Fibroblast of skin of left quadriceps (primary cell): ENCODE measurements at regions not wholly inside any gene's neighbourhood (a gene's known extent, or its start where the extent isn't known, plus 50 kb on each side); places are given as distances from the start of the nearest gene placed in this dataset.

Experiments used
- DNase-seq, 2 experiments: peaks; one replicate each; pipeline ENCODE4 v3.0.0-alpha.2; 2013; ENCODE audit warnings: low read depth in 2 of 2

DNA sequence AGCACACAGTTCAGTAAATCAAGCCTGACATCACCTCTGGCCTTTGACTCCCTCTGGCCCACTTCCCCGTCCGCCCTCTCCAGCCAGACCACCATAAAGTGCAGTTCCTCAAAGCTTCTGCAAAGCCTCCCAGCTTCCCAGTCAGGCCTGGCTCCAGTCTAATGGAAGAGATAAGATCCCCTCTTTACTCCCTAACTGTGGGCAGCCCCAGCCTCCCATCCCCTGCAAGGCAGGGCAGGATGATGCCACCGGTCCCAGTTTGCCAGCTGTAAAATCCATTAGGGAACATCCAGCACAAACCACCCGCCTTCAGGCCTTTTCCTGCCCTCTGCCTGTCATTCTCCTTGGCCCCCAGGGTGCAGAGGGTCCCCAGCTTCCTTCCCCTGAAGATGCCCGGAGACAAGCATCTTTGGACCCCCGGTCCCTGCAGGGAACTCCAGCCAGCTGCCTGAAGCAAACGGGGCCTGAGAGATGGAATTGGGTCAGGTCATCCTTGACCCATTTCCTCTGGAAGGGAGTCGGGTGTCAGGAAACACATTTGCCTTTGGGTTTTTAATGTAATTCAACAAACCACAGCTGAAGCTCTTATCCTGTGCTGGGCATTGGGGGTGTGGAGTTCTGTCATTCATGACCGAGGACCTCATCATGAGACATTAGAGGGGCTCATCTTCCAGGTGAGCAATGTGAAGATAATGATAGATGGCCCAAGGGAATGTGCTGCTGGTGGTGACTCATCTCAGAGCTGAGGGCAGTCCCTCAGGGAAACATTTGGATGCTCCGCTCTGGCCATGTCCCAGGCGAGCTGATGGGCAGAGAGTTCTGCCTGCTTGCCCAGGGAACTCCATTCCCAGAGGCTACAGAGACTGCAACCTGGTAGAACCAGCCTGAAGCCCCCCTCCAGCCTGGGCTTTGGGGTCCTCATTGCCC, 93.8 kb upstream of the CLMN start:
- DNase-seq = no peak

DNA sequence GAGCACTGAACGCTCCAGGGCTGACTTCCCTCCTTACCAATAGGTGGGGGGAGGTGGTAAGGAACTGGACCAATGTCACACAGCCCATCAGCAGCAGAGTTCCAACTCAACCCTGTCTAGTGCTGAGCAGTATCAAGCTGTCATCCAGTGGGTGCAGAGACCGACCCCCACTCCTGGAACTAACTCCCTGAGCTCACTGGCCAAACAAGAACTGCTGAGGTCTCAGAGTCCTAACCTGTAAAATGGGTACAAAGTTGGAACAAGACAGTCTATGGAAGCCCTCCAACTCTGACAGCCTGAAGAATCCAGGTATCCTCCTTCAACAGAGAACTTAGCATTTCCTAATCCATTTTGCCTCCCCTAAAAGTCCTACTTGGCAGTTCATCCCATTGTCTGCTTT, 91.1 kb upstream of the CLMN start:
- DNase-seq = no peak

DNA sequence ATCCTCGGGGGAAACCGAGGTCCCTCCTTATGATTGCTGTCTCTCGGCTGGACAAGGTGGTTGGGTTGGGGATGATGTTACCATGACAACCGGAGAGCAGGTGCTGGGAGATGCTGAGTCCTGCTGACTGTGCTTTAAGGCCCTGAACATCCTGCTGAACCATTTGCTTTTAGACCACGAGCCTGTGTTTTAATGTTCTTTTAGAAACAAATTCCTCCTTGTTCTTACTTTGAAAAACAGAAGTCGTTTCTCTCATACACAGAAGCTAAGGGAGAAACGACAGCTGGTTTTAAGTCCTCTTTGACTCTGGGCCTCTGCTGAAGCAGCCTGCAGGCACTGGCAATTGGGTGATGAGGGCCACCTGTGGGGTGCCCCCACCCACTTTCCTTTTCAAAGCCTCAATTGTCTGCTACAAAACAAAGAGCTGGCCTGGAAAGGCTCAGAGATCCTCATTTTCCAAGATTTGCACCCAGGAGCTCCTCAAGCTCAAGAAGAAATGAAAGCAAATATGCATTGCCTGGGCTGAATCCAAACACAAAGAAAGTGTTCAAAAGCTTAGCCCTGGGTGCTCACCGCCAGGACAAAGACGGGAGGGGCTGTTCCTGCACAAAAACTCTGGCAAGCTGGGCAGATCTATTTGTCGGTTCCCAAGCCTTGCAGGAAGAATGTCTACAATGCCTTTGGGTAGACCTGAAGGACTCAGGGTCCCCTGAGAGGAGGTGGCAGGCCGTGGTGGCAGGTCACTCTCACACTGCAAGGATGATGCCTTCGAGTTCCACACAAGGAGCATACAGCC, 90.0 kb upstream of the CLMN start:
- no peak for DNase-seq

DNA sequence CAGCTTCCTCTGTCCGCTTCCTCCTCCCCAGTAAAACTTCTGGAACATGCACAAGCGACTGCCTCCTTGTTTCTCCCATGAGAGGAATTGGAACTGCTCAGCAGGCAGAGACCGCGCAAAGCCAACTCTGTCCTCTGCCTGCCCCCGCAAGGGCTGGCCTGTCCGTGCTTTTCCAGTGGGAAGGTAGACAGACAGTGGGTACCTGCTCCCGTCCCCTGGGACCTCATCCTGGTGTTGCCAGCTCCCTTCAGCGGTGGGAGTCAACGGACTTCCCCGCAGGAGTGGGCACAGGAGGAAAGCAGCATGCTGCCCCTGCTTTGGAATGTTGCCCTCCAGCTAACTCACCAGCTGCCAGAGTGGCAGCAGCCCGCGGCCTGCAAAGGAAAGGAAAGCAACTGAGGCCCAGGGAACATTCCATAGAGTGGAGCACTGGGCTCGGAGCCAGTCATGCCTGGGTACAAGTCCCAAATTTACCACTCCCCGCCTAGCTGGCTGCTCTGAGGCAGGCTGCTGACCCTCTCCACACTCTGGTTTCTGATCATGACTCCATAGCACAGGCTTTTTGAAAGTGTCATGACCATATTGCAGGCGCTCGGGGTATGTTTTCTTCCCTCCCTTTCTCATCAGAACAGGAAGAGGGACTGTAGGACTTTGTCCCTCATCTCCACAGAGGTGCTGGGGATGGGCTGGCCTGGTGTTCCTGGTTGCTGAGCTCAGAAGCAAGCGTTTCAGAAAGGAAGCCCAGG, 89.2 kb upstream of the CLMN start:
- DNase-seq = no peak

DNA sequence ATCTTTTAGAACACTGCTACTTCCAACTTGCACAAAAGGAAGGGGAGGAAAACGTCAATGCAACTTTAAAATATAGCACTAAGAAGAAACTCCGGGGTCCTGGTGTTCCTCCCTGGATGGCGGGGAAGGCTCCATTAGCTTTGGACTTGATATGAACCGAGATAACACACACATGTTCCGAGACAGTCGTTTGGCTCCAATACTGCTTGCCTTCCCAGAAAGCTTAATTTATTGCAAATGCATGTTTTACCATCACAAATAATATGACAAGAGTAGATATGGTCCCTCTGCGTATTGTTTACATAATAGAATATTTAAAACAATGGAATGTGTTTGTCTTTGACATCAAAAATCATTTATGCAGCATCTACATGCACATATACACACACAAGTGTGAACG, 87.6 kb upstream of the CLMN start:
- DNase-seq = no peak

DNA sequence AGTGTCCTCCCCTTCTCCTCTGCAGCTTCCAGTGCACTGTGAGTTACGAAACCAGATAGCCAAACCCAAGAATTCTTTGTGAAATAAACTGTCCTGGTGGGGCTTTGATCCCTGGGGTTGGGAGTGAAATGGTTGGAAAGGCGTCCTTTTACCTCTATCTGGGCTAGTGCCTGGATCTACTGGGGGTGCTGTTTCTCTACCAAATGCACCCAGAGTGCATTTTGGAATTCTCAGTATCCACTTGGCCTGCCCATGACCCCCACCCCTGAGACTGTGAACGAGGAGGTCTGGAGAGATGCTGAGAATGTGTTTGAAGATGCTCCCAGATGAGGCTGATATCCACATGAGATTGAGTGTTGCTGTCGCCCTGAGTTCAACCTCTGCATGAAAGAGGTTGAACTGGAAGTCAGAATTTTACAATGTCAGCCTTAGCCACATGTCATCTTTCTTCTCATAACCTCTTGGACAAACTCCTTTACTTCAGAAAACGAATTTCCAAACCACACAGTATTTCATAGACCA, 87.1 kb upstream of the CLMN start:
- DNase-seq = no peak

DNA sequence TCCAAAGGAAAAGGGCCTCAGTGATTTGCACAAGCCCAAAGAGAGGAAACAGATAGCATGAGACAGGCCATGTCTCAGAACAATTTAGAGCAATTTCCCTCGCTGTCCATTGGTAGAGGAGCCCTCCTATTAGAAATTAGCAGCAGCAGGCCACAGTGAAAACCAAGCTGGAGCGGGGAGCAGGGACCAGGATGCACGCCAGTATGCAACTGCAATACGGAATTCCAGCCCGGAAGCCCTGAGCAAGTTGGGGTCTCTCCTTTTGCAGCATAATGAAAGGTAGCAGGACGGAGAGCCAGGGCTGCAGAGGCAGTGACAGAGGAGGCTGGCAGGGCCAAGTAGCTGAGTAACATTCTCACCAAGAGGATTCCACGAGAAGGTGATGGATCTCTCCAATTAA, 84.9 kb upstream of the CLMN start:
- no peak for DNase-seq

DNA sequence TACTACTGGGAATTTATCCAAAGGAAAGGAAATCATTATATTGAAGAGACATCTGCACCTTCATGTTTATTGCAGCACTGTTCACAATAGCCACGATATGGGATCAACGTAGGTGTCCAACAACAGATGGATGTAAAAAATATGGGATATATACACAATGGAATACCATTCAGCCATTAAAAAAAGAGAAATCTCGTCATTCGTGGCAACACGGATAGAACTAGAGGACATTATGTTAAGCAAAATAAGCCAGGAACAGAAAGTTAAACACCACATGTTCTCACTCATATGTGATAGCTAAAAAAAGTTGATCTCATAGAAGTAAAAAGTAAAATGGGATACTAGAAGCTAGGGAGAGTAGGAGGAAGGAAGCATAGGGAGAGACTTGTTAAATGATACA, 82.9 kb upstream of the CLMN start:
- DNase-seq = no peak

DNA sequence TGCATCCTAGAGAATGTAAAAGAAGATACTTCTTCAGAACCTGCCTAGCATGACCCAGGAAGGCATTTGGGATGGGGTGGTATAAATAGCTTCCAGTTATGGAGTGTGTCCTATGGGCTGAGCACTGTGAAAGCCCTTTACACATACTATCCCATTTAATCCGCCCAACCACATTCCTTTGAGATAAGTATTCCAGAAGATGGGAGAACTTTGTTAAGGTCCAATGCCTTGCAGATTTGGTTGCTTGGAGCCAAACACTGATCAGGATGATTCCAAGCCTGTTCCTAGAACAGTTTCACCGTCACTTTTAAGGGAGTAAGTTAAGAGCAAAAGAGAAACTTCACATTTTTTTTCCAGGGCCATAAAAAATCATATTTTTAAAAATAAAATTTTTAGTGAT, 82.5 kb upstream of the CLMN start:
- DNase-seq = no peak

DNA sequence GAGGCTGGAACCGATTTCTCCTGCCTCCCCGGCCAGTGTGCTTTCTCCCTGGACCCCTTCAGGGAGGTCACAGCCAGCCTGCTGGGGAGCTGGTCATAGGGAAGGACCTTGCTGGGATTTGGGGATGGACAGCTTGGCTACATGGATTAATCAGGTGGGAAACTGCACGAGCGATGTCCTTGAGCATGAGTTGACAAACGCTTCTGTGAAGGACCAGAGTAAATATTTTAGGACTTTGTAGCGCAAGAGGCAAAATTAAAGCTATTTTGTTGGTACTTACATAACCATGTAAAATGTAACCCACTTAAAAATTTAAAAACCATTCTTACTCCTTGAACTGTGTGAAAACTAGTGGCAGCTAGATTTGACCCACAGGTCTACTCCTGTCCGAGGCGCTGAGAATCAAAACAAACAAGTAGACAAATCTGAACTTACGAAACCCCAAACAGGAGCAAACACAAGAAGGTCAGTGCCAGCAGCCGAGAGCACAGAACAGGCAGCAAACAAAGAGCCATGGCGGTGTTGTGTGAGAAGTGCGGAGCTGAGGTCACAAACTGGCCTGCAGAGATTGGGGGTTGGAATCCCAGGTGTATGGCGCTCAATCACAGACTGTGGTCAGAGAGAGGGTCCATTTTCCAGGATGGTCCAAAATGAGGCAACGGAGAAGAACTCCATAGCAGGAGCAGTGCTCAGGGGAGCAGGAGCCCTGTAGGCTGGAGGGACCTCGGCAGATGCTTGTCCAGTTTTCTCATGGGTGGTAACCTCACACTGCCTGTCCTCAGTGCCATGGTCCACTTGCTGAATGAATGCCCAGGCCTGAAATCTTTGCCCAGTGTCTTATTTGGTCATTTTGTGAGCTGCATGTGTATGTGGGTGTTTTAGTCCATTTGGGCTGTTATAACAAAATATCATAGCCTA, 79.2 kb upstream of the CLMN start:
- no peak for DNase-seq

DNA sequence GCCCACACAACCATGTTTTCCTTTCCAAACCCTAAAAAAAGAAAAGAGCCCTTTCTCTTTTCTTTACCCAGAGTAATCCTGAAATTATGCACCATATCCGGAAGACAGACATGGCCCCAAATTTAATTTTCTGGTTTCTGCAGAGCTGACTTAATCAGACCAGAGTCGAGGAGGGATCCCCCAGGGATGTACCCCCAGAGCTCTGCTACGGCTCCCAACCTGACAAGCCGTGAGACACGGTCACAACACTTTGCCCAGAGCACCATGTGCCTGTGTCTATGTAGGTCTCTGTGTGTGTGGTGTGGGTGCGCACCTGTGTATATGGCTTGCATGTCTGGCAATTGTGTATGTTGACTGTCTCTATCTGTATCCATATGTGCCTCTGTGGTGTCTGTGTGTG, 77.6 kb upstream of the CLMN start:
- no peak for DNase-seq

DNA sequence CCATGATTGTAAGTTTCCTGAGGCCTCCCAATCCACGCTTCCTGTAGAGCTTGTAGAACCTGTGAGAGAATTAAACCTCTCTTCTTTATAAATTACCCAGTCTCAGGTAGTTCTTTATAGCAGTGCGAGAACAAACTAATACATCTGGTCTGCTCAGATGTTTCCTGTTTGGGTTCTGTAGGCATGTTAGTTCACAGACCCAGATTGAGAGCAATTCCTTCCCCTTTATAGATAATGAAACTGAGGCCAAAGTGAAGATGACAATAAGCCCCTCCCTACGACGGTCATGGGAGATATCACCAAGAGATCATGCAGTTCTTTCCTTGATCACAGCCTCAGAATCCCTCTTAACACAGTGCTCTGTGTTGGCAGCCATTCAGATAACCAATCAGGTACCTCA, 76.5 kb upstream of the CLMN start:
- no peak for DNase-seq

DNA sequence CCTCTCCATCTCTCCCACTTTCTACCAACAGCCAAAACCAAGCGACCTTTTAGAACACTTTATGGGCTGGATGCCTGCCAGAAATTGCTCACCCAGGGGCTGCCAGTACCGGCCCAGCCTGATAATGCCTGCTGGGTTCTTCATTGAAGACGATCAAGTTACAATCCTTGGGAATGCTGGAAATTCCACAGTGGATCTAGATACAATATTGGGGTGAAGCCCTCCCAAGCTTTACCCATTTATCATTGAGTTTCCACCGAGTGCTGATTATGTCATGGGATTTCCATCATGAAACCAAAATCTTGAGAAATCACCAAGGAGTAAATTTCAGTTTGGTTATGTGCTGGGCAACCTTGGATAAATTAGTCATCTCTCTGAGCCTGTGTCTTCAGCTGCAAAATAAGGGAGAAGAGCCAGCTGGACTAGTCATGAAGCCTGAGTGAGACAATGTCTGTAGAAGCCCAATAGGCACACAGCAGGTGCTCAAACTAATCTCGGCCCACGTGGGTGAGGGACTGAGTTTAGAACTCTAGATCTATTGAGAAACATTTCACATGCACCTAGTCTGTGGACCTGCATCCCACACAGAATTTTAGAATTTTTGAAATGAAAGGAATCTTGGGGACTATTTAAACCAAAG, 75.5 kb upstream of the CLMN start:
- no peak for DNase-seq

DNA sequence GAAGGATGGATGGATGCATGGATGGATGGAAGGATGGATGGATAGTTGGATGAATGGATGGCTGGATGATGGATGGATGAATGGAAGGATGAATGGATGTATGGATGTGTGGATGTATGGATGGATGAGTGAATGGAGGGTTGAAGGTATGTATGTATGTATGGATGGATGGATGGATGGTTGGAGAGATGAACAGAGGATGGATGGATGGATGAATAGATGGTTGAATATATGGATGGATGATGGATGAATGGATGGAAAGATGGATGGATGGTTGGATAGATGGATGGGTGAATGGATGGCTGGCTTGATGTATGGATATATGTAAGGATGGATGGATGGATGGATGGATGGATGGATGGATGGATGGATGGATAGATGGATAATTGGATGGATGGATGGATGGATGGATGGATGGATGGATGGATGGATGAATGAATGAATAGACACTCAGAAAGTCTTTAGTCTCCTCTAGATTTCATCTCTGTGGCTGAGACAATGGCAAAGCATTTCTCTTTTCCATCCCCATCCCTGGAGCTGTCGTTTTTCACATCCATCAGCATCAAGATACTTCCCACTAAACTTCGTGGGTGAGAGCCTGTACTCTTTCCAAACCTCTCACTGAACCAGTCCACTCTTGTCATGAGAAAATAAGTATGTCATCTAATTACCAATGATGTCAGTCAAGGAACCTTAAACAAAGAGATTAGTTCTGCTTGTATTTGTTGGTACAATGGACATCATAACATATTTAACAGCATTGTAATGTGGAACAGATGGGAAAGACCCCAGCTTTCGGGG, 74.8 kb upstream of the CLMN start:
- DNase-seq = no peak

DNA sequence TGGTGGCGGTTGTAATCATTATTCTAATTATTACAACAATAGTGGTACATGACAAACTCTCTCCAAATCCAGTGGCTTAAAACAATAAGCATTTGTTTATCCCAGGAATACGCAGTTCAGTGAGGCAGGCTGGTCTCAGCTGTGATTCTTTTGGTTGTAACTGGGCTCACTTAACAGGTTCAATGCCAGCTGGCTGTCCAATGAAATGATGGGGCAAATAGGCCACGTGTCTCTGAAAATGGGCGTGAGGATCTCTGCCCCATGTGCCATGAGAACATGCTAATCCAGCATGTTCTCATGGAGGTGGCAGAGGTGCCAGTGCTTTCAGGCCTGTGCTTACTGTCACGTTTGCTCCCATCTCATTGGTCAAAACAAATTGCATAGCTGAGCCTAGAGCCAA, 73.1 kb upstream of the CLMN start:
- DNase-seq = no peak

DNA sequence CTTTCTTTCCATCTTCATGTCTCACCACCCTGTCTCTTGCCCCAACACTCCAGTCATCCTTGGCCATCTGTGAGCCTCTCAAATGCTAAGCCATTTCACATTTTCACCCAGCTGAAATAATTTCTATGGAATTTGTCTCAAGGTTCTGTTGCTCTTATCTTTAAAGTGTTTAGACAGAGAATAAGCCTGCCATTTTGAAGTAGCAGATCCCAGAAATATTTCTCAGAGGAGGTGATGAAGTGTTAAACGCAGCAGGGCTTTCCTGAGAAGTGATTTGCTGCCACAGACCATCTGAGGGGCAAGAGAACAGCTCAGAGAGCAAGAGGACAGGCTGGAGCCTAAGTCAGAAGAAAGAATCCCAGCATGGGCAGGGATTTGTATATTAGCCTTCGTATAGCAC, 71.6 kb upstream of the CLMN start:
- no peak for DNase-seq

DNA sequence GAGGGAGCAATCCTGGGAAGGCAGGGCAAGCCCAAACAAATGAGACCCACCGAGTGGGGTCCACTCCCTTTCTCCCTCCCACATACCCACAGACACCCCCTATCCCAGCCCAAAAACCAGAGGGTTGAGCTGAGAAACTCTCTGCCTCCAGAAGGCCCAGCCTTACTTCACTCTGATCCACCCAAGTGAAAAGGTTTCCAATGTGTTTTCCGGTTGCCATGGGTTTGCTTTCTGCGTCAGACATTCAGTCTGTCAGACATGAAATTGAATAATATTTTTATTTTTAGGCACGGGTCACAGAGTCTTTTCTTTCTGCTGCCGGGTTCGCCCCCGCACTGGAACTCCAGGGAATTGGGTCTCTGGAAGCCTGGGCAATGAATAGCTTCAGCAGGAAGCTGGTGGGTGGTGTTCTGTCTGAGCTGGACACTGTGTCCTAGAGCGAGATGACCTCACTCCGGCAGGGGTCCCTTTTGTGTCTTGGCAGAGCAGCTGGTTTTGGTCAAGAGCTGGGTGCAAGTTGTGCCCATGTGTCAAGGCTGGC, 69.8 kb upstream of the CLMN start:
- DNase-seq = no peak

DNA sequence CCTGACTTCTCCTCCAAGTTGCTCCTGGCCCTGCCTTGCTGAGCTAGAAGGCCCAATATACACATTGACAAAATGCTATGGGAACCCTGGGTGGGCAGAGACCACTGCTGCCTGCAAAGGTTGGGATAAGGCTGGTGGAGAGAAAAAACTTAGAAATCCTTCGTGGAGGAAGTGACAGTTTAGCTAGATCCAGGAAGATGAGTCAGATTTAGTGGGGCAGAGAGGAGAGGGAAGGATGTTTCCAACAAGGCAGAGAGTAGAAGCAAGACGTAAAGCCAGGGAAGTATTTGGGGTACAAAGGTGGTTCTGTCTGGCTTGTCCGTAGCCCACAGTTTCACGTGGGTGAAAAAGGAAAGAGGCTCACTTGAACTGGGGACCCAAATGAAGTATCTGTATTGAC, 69.0 kb upstream of the CLMN start:
- DNase-seq = no peak

DNA sequence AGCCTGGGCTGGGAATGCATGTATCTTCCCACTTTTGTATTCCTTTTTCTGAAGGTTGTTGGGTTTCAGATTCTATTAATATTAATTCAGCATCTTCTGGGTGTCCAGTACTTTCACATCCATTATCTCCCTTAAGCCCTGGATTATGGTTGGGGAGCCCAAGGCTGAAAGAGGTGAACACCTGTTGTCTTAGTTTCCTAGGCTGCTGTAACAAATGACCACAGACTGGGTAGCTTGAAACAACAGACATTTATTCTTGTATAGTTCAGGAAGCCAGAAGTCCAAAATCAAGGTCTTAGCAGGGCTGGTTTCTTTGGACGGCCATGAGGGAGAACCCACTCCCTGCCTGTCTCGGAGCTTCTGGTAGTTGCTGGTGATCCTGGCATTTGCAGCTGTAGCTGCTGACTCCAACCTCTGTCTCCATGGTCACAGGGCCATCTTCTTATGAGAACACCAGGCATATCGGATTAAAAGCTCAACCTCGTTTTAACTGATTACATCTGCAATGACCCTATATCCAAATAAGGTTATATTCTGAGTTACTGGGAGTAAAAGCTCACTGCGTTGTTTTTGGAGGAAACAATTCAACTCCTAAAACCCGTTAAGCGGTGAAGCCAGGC, 68.2 kb upstream of the CLMN start:
- DNase-seq = no peak
